Transverse colon (tissue), 4 donors: ENCODE measurements at regions not wholly inside any gene's neighbourhood (a gene's known extent, or its start where the extent isn't known, plus 50 kb on each side); places are given as distances from the start of the nearest gene placed in this dataset.

Experiments used
- EP300 ChIP-seq: sonication (generic); formaldehyde crosslinking; IDR thresholded peaks from one replicate; pipeline ENCODE4 v1.6.1; 2017; ENCODE audit warnings: antibody characterized with exemption, low read depth
- POLR2A ChIP-seq: fragments of 450-650 bp; IDR thresholded peaks from one replicate; pipeline ENCODE4 v1.6.1; 2016; ENCODE audit warnings: antibody characterized with exemption, mild to moderate bottlenecking, moderate library complexity
- POLR2AphosphoS5 ChIP-seq, 3 donors: sonication (generic); formaldehyde crosslinking; IDR thresholded peaks; one replicate each; pipeline ENCODE4 v1.6.1; 2016; ENCODE audit warnings: antibody characterized with exemption in 3 of 3
- TF ChIP-seq, protein P1 (sequence below), 5 experiments: fragments of 200-600 bp in 3 of 5; fragments of 450-650 bp in 2 of 5; sonication (generic) in 3 of 5; IDR thresholded peaks; 1 replicate in 2 of 5; 2 replicates in 3 of 5; pipeline ENCODE4 v1.5.1; 2016 to 2017; ENCODE audit warnings: antibody characterized with exemption in 5 of 5, inconsistent platforms in 3 of 5, mild to moderate bottlenecking in 2 of 5, moderate library complexity in 1 of 5

DNA sequence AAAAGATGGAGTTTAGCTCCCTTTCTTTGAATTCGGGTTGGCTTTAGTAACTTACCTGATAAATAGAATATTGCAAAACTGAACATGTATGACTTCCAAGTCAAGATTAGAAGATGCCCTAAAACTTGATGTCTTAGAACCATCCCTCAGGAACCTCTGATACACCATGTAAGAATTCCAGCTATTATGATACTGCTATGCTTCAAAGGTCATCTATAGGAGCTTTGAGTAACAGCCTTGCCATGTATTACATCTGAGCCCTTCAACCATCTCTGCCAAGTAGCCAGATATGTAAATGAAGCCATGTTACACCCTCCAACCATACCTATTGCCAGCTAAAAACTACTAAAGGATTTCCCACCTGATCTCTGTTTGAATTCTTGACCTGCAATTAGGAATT is 854.2 kb downstream of the SI start:
- no peak for TF ChIP-seq EP300
- TF ChIP-seq, protein P1, sequence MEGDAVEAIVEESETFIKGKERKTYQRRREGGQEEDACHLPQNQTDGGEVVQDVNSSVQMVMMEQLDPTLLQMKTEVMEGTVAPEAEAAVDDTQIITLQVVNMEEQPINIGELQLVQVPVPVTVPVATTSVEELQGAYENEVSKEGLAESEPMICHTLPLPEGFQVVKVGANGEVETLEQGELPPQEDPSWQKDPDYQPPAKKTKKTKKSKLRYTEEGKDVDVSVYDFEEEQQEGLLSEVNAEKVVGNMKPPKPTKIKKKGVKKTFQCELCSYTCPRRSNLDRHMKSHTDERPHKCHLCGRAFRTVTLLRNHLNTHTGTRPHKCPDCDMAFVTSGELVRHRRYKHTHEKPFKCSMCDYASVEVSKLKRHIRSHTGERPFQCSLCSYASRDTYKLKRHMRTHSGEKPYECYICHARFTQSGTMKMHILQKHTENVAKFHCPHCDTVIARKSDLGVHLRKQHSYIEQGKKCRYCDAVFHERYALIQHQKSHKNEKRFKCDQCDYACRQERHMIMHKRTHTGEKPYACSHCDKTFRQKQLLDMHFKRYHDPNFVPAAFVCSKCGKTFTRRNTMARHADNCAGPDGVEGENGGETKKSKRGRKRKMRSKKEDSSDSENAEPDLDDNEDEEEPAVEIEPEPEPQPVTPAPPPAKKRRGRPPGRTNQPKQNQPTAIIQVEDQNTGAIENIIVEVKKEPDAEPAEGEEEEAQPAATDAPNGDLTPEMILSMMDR (IDR thresholded peaks at IDR 0.05): no peak
- TF ChIP-seq POLR2AphosphoS5 (IDR thresholded peaks at IDR 0.05): no peak
- TF ChIP-seq POLR2A: no peak
